ENCODE measurements at regions not wholly inside any gene's neighbourhood (a gene's known extent, or its start where the extent isn't known, plus 50 kb on each side); places are given as distances from the start of the nearest gene placed in this dataset.

GRCh38 chr12:89976866-89977265 is 268.2 kb upstream of the ATP2B1 start:
- no peak for DNase-seq

GRCh38 chr12:89975574-89975973 is 266.9 kb upstream of the ATP2B1 start:
- no peak for DNase-seq

- no peak for DNase-seq
These were observed 263.2 kb upstream of the ATP2B1 start for GRCh38 chr12:89971880-89972279.

- DNase-seq, result no peak
These were observed 262.1 kb upstream of the ATP2B1 start for GRCh38 chr12:89970722-89971121.

- no peak for DNase-seq
These were observed 260.5 kb upstream of the ATP2B1 start for GRCh38 chr12:89969093-89969492.

GRCh38 chr12:89968151-89968700 is 259.6 kb upstream of the ATP2B1 start:
- no peak for DNase-seq

GRCh38 chr12:89966495-89967240 is 258.0 kb upstream of the ATP2B1 start:
- DNase-seq, result no peak

GRCh38 chr12:89965993-89966392 is 257.4 kb upstream of the ATP2B1 start:
- no peak for DNase-seq

- DNase-seq, result no peak
These were observed 254.0 kb upstream of the ATP2B1 start for GRCh38 chr12:89962648-89963047.

GRCh38 chr12:89960607-89961394 is 252.2 kb upstream of the ATP2B1 start:
- DNase-seq, result no peak

- no peak for DNase-seq
These were observed 251.4 kb upstream of the ATP2B1 start for GRCh38 chr12:89960011-89960507.

- no peak for DNase-seq
These were observed 250.5 kb upstream of the ATP2B1 start for GRCh38 chr12:89959179-89959578.

GRCh38 chr12:89954259-89954658 is 245.6 kb upstream of the ATP2B1 start:
- DNase-seq, result no peak

- no peak for DNase-seq
These were observed 243.0 kb upstream of the ATP2B1 start for GRCh38 chr12:89951694-89952060.

GRCh38 chr12:89951050-89951693 is 242.5 kb upstream of the ATP2B1 start:
- DNase-seq, result no peak

GRCh38 chr12:89950421-89950820 is 241.8 kb upstream of the ATP2B1 start:
- no peak for DNase-seq

- DNase-seq, result no peak
These were observed 241.0 kb upstream of the ATP2B1 start for GRCh38 chr12:89949457-89950195.

- no peak for DNase-seq
These were observed 239.9 kb upstream of the ATP2B1 start for GRCh38 chr12:89948271-89949175.

GRCh38 chr12:89947437-89948270 is 239.0 kb upstream of the ATP2B1 start:
- no peak for DNase-seq

GRCh38 chr12:89946518-89947135 is 238.0 kb upstream of the ATP2B1 start:
- DNase-seq, result no peak

Data from GF-D8 (cell line).